ENCODE measurements at regions not wholly inside any gene's neighbourhood (a gene's known extent, or its start where the extent isn't known, plus 50 kb on each side); places are given as distances from the start of the nearest gene placed in this dataset.

GRCh38 chr1:172935062-172935592, 115.6 kb downstream of the TNFSF18 start:
- TF ChIP-seq, protein P1, sequence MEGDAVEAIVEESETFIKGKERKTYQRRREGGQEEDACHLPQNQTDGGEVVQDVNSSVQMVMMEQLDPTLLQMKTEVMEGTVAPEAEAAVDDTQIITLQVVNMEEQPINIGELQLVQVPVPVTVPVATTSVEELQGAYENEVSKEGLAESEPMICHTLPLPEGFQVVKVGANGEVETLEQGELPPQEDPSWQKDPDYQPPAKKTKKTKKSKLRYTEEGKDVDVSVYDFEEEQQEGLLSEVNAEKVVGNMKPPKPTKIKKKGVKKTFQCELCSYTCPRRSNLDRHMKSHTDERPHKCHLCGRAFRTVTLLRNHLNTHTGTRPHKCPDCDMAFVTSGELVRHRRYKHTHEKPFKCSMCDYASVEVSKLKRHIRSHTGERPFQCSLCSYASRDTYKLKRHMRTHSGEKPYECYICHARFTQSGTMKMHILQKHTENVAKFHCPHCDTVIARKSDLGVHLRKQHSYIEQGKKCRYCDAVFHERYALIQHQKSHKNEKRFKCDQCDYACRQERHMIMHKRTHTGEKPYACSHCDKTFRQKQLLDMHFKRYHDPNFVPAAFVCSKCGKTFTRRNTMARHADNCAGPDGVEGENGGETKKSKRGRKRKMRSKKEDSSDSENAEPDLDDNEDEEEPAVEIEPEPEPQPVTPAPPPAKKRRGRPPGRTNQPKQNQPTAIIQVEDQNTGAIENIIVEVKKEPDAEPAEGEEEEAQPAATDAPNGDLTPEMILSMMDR (IDR thresholded peaks at IDR 0.05; ENCODE audit: low read depth, low read length, missing control alignments): no peak
- no peak overlapping the region for H3K4me3 ChIP-seq (ENCODE audit: low read depth, low read length)
- DNase-seq (ENCODE audit: low read depth): no peak

DNA sequence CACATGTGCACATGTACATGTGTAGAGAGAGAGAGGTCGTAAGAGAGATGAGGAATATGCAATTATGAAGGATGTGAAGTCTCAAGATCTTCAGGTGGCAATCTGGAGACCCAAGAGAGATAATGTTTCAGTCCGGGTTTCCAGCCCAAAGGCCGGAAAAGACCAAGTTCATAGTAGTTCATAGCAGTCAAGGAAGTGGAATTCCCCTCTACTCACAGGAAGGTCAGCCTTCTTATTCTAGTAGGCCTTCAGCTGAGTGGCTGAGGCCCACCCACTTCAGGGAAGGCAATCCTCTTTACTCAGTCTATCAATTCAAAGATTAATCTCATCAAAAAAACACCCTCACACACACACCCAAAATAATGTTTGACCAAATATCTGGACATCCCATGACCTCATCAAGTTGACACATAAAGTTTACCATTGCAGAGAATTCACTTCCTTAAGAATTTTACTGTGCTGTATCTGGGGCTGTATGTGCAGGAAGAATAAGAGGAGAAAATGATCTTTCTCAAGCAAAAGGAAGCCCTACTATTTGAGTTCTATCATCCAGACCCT, 114.6 kb downstream of the TNFSF18 start:
- no peak overlapping the region for H3K4me3 ChIP-seq (ENCODE audit: low read depth, low read length)
- no peak for DNase-seq (ENCODE audit: low read depth)
- TF ChIP-seq, protein P1 (IDR thresholded peaks at IDR 0.05; ENCODE audit: low read depth, low read length, missing control alignments): no peak

GRCh38 chr1:172938681-172939080, 112.1 kb downstream of the TNFSF18 start:
- TF ChIP-seq, protein P1 (IDR thresholded peaks at IDR 0.05; ENCODE audit: low read depth, low read length, missing control alignments): no peak
- H3K4me3 ChIP-seq (ENCODE audit: low read depth, low read length): no peak overlapping the region
- DNase-seq (ENCODE audit: low read depth): no peak

DNA sequence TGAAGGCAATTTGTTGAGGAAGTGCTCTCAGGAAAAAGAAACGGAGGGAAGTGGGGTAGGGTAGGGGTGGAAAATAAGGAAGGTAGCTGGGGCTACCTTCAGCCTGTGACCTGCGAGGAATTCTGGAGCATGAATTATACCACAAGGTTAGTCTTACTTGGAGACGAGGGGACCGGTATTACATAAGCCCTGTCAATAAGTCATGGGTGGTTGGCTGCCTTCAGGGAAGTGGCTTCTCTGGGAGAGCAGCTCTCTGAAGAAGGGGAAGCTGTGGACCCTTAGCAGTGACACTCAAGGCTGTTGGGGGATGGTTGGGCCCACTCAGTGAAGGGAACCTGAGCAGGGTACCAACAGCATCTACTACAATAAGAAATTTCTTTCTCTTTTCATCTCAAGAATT, 111.3 kb downstream of the TNFSF18 start:
- TF ChIP-seq, protein P1 (IDR thresholded peaks at IDR 0.05; ENCODE audit: low read depth, low read length, missing control alignments): no peak
- no peak overlapping the region for H3K4me3 ChIP-seq (ENCODE audit: low read depth, low read length)
- no peak for DNase-seq (ENCODE audit: low read depth)

GRCh38 chr1:172940174-172940855, 110.4 kb downstream of the TNFSF18 start:
- TF ChIP-seq, protein P1 (IDR thresholded peaks at IDR 0.05; ENCODE audit: low read depth, low read length, missing control alignments): no peak
- H3K4me3 ChIP-seq (ENCODE audit: low read depth, low read length): no peak overlapping the region
- no peak for DNase-seq (ENCODE audit: low read depth)

DNA sequence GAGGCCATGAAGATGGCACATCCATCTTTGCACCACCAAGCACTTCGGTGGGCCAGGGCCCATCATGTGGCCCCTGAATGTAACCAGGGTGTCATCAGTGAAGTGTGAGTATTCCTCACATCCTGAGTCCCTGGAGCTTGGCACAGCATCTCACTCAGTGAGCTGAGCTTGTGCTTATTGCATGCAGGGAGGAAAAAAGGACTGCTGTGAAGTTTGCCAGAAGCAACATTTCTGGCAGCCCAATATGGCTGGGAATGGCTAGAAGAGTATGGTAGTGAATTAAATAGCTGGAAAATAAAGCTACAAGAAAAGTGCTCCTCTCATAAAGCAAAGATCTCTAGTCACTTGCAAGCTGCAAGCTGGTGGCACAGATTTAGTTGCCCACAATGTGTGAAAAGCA, 109.3 kb downstream of the TNFSF18 start:
- no peak for DNase-seq (ENCODE audit: low read depth)
- no peak overlapping the region for H3K4me3 ChIP-seq (ENCODE audit: low read depth, low read length)
- TF ChIP-seq, protein P1 (IDR thresholded peaks at IDR 0.05; ENCODE audit: low read depth, low read length, missing control alignments): no peak

Data from GM12864 (cell line).